CD4-positive, alpha-beta T cell treated with Interleukin-12 subunit alpha and Interleukin-12 subunit beta, for 1 hour (primary cell): ENCODE measurements at regions not wholly inside any gene's neighbourhood (a gene's known extent, or its start where the extent isn't known, plus 50 kb on each side); places are given as distances from the start of the nearest gene placed in this dataset.

Experiments
- DNase-seq: peaks from one replicate; pipeline ENCODE4 v3.0.0-alpha.2; 2020

DNA sequence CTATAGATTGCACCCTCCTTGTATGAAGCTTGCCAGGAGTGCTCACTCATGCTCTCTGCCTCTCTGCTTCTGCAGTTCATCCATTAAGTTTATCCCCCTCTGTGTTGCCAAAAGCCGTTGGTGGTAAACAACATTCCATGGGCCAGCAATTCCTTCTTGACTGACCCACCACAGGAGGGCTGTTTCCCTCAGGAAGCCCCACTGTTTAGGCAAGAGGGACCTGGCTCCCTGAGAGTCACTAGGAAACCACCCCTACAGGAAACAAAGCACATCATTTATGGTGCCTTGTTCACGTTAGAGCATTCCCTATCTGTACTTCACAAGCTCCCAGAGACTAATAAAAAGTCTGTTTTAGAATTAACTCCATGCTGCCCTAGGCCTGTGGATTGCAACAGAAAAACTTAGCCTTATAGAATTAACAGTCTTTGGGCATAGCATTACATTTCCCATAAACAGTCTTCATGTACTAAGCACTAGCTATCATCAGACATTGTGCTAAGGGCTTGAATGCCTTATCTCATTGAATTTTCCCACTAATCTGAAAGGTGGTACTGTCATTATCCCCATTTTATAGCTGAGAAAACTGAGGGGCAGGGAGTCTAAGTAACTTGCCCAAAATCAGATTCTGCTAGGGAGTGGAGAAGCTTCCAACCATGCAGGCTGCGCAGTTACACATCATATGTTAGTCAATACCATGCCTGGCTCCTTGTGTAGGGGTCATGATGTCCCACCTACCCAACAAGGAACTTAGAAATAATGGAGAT lies 149.9 kb downstream of the SHQ1 start:
- DNase-seq = no peak

DNA sequence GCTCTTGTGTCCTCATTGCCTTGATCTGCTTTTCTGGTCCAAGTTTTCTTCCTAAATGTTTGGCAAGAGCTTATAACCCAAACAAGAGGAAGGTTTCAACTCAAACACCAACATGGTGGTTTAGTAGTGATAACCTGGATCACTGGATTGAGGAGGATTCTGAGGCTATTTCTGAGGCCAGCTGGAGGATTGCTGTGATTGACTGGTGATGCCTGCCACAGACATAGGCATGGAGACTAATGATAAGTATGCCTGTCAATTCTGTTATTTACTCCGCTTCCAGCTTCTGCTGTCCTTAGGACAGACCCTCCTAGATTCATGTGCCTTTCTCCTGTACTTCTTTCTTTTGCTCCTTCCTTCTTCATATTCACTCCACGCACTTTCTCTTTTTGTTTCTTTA lies 150.5 kb downstream of the SHQ1 start:
- no peak for DNase-seq

DNA sequence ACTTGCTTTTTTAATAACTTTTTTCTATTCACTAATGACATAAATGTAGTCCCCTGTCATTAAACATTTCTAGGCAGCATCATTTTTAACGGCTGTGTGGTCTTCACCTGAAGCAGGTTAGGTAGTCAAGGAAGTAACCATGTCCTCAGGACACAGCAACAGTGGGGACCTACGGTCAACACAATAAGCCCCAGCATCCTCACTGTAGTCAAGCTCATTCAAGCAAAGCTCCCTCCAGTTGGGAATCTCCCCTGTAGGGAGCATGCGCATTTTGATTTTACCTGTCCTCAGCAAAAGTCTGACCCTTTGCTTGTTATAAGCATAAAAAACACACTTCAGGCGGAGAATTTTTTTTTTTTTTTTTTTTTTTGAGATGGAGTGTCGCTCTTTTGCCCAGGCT lies 151.4 kb downstream of the SHQ1 start:
- no peak for DNase-seq

DNA sequence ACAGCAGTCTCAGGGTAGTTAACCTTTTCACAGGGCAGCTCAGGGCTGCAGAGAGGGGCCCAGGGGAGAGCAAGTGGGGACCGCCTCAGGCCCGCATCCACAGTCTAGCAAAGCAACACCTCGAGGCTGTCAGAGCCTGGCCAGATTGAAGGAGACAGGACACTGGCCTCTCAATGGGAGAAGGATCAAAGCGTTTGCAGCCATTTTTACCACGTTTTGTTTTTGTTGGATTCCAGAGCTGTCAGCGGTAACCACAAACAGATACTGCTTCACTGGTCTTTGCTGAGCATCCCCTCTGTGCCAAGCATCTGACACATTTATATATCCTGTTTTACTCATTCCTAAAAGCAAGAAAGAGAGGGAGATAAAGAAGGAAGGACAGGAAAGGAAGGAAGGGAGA lies 153.8 kb downstream of the SHQ1 start:
- no peak for DNase-seq

DNA sequence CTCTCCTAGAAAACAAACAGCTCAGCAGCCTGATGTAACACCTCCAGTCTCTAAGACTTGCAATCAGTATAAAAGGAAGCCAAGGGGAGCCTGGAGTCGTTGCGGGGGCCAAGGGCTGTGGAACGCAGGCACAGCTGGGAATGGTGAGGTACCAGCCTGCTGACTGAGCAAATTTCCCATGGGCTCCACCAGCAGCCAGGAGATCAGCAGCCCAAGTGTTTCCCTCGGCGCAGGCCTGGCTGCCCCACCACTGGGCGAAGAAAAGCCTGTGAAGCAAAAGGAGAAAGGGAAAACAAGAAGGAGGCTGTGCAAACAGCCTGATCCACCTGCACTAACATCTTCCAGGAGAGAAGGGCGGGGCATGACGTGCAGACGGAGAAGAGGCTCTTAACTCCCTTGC lies 155.3 kb downstream of the SHQ1 start:
- DNase-seq = no peak

DNA sequence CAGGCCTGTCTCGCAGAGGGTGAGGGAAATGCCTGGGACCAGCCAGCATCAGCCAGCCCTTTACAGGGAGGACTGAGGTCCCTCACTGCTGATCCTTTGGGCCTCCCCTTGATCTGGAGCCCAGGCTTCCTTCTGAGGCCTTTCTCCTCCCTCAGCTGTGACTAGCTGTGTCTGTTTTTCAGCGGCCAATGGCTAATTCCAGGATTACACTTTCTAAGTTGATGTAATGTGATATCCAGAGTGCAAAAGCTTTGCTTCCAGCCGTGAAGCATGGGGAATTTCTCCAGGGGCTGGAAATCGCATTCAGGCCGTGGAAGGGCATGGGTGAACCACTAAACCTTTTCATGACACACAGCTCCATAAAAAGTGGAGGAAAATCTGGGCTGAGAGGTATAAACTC lies 157.6 kb downstream of the SHQ1 start:
- DNase-seq = no peak

DNA sequence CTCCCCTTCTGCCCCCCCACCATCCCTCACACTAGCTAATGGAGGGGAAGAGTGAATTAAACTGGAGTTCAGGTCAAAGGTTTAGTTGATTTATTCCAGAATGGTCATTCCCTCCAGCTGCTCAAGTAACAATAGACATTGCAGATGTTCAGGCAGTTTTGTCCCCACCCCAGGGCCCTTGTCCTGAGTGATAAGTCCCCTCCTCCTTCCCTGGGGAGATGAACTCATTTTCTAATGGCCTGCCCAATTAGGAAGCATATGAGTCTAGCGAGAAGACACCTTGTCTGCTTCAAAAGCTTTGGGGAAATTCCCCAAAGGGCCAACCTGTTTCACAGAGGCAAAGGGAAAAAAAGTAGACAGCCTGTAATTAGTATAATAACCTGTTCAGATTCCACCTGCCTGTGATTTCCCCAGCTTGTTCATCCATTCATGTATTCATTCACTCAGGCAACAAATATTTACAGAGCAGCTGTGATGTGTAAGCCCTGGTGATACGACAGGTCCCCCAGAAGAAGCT lies 165.3 kb downstream of the SHQ1 start:
- no peak for DNase-seq

DNA sequence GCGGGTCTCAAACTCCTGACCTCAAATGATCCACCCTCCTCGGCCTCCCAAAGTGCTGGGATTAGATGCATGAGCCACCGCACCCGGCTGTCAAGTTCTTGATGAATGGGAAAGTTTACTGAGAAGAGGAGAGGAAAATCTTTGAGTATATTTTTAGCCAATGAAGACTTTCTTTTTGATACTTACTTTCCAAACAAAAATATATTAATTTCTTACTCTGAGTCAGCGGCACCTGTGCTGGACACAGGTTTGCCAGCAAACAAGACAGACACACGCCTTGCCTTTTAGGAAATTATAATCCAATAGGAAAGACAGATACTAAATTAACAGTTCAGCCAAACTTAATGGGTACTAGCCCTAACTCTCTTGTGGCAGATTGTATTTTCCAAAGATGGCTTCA lies 166.6 kb downstream of the SHQ1 start:
- DNase-seq = no peak

DNA sequence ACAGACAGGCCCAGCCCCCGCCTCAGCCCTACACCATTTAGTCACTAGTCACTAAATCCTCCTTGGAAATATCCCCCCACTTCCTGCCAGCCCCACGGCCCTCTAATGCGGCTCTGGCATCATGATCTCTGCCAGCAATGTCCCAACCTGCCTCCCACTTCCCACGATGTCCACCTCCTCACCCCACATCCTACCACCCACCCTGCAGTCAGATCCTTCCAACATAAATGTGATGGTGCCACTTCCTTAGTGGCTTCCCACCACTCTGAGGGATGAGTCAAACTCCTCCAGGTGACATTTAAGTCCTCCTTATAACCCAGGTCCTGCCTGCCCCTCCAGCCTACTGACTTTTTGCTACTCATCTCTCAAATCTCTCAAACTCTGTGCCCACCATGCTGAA lies 167.5 kb downstream of the SHQ1 start:
- no peak for DNase-seq

DNA sequence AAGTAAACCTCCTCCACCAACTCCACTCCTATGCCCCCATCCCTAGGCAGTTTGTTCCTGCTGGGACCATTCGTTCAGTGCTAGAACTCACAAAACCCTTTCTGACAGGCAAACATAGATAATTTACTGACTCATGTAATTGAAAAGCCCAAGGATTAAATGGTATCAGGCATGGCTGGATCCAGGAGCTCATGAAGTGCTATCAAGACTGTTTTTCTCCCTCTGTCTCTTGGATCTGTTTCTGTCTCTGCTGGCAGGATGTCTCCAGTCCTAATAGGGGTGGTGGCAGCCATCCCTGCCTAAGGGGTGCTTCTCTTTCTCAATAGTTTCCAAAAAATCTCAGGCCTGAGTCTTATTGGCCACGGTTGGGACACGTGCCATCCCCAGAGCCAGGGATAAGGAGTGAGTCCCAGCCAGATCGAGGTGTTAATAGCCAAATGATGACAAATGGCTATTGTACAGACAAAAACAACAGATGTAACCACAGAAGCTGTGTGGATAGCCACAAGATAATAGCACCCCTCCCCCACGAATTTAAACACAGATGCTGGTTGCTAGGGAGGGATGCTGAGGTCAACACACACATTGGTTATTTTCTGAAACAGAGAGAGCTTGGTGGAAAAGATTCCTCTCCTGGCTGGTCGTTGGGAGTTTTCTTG lies 168.6 kb downstream of the SHQ1 start:
- no peak for DNase-seq

DNA sequence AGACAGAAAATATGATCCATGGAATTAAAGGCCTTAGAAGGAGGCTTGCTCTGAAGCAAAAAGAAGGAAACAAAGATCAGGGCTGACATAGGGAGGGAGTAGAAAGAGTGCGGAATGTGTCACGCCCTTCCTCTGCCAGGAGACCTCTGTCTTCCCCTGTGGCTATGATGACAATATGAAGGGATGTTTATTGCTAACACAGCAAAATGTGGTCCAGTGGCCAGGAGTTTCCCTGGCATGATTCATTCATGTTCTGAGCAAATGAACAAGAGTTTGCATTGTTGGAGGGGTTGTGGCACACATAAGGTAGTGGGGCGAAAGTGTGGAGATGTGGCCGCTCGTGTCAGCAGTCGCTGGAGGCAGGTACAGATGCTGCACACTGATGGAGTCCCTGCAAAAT lies 169.4 kb downstream of the SHQ1 start:
- DNase-seq = no peak

DNA sequence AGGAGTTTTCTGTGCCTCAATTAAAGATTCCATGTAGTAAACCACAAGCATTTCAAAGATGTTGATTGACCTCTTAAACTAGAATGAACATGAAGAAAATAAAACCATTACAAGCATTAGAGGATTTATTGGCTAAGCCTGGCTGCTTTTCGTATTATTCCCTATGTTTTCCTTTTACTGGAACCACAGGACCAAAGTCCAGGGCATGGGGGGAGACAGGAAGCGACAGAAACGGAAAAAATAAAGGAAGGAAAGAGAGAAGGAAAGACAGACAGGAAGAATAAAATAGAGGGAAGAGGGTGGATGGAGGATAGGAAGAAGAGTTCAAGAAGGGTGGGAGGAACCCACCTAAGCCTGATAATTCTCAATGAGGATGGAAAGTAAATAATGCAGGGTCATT lies 169.9 kb downstream of the SHQ1 start:
- no peak for DNase-seq

DNA sequence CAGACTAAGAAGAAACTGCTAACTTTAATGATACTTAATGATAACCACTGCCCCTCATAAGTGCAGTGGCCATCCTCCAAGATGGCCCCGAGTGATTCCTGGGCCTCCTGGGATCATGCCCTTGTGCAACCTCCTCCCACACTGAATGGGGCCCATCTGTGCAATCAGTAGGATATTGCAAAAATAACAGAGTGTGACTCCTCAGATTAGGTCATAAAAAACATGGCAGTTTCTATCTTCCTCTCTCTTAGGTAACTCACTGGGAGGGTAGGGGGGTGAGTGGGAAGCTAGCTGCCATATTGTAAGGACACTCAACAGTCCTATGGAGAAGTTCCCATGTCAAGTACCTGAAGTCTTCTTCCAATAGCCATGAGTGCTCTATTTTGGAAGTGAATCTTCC lies 173.0 kb downstream of the SHQ1 start:
- no peak for DNase-seq

DNA sequence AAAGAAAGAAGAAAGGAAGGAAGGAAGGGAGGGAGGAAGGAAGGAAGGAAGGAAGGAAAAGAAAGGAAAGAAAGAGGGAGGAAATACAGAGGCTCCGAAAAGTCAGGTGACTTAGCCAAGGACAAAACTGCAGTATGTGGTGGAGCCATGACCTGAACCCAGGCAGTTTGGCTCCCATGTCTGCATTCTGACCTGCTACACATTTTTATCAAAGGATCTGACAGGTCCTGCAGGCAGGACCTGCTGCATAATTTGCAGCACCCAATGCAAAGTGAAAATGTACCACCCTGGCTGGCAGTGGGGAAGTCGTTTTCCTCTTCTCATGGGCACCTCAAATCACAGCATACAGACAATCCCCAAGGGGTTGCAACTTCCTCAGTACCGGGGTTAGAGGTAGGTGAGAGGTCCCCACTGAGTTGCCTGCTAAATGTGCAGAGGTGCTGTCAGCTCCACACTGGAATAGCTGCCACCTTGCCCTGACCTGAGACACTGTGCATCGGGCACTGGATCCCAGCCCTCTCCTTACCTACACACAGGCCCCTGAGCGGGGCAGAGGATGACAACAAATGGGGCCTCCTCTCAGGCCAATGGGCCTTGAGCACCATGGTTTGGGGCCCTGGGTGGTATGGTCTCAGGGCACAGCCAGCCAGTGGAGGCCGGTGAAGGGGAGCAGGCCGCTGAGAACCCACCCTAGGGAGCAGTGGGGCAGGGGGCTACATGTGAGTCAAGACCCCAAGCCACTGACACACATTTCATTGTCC lies 175.1 kb downstream of the SHQ1 start:
- no peak for DNase-seq

DNA sequence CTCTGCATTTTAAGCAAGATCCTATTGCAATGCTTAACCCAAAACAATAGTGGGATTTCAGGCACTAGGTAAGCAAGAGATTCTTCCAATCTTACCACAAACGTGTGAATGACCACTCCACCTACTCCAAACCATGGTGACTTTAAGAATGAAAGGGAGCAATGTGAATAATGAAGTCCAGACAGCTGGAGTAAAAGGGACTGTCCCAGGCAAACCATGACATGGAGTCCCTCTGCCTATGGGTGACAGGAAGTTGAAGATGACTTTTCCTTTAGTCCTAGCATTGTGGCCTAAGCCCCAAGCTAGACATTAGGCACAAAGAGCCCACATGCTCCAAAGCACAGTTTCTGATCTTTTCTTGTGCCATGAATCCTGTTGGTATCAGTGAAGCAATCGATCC lies 179.0 kb downstream of the SHQ1 start:
- DNase-seq = no peak

DNA sequence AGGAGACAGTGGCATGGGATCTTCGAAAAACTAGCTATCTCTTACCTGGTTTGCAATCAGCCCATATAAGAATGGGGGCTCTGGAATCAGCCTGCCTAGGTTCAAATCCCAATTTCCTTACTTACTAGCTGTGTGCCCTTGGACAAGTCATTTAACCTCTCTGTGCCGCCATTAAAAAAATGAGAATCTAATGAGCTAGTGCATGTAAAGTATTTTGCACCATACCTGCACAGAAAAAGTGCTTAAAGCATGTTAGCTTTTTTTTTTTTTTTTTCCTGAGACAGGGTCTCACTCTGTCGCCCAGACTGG lies 181.8 kb downstream of the SHQ1 start:
- no peak for DNase-seq

DNA sequence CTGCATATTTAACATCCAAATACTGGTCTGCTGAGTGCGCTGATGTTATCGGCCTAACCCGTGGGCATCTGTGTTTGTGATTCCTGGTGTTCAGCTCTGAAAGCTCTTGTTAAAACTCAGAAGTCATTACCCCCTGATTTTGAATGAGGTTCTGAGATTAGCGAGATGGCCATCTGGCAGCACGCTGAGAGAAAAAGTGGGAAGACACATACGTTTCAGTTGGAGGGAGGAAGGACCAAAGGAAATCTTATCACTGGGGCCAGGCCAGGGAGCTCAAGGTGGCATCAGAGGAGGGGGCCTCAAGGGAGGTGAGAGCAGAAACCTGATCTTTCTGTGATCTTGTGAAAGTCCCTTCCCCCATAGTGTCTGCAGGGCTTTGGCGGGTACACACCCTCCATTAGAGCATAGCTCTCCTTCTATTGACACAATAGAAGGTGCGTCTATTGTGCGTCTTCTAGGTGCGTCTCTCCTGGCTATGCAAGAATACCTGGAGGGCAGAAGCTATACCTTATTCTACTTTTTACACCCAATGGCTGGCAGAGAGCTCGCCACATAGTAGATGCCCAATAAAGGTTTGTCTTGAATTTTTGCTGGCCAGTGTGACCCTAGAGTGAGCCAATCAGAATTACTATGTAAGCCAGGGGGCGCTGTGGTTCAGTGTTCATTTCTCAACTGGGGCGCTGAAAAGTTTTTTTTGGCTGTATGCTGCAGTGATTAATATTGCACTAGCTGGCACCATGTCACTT lies 182.4 kb downstream of the SHQ1 start:
- DNase-seq = peak; percentile 51

DNA sequence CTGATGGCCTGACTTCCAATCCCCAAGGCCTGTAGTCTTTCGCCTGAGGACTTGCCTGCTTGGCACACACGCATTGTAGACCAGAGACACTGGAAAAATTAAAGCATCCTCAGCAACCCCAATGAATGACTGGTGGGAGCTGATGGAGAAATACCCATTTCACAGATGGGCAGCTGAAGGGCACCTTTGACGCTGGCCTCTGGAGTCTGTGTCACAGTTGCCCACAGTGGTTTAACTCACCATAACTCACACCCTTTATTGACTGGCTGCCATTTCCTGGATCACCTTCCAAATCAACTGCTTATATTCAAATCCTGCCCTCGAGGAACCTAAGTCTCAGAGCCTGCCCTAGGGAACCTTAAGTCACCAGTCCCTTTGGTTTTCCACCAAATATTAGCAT lies 183.1 kb downstream of the SHQ1 start:
- DNase-seq = no peak

DNA sequence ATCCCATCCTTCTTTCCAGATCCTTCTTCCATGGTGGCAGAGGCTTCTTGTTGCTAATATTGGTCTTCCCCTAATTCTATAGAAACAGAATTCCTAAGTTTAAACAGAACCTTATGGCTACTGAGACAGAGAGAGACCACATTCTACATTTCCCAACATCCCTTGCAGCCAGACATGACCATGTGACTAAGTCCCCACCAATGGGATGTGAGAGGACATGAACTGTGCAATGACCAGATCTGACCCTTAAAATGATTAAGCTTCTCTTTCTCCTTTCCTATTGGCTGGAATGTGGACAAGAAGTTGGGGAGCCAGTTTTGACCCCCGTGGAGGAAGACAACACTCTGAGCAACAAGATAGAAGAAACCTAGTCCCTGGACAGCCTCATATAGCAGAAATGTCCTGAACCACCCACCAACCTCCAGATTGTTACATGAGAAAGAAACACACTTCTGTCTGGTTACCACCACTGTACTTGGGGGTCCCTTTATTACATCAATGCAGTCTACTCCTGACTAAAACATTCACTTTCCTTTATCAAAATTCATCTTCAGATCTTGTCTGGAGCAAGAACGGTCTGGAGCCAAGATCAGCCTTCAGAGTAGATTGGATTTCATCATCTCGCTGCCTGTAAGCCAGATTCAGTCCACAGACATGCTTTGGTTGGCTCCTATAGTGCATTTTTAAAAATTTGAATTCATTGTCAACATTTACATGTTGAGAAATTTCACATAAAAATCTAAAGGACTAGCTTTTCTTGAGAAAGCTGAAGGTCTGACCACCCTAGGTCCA lies 183.9 kb downstream of the SHQ1 start:
- no peak for DNase-seq

DNA sequence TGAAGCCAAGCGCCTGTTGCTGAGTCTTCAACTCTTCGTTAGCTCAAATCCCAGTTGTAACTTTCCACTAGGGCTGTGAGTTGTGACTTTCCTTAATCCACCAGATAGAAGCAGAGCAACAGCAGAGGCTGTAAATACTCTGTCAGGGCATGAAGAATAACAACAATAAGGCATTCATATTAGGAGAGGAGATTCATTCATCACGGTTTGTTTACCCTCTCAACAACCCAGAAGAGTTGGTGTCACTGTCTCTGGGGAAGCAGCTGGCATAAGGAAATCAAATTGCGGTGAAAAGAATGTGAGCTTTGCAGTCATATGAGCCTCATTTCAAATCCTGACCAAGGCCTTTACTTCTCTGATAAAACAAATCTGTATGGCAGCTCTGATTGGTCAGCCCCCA lies 184.8 kb downstream of the SHQ1 start:
- DNase-seq = no peak

DNA sequence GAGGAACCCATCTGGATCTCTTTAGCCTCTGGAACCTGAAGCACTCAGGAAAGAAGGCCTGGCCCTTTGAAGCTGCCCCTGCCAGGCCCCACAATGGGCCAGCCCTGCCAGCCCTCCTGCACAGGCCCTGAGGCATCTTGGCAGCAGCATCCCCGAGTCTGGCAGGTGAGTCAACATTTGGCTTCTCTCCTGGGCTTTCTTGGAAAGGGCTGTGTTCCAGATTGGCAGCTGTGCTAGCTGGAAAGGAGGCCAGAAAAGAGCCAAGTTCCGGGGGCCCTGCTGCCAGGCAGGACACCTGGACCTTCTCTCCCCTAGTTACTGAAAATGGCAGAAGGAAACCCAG lies 187.2 kb downstream of the SHQ1 start:
- no peak for DNase-seq

DNA sequence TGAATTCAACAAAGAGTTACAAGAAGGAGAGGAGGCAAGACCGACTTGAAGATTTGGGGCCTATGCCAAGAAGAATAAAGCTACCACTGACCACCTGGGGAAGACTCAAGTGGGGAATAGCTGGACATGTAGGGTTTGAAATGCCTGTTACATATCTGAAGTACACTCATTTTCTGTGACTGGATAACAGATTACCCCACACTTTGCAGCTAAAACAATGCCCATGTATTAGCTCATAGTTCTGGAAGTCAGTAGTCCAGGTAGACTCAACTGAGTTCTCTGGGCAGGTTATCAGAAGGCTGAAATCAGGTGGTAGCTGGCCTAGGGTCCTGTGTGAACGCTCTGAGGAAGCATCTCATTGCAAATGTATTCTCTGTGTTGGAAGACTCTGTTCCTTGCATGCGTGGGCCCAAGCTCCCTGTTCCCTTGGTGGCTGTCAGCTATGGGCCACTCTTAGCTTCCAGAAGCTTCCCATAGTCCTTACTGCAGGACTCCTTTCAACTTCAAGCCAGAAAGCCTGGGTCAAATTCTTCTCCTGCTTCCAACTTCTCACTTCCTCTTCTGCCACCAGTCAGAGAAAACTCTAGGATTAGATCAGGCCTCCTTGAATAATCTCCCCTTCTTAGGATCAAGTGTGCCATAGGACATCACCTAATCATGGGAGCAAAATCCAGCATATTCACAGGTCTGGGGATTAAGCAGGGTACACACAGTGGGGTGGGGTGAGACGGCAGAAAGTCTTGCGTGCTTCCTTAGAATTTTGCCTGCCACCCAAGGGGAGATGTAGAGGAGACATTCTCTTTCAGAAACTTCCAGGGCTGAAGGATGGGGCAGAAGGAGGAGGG lies 187.8 kb downstream of the SHQ1 start:
- no peak for DNase-seq
